B cell (primary cell): ENCODE measurements at regions not wholly inside any gene's neighbourhood (a gene's known extent, or its start where the extent isn't known, plus 50 kb on each side); places are given as distances from the start of the nearest gene placed in this dataset.

Source experiments
- EZH2 ChIP-seq: IDR thresholded peaks from 2 replicates; pipeline ENCODE4 v1.6.1; 2012; ENCODE audit warnings: borderline replicate concordance, low read depth, mild to moderate bottlenecking, moderate library complexity, low read length; ENCODE audit not compliant: insufficient read depth, poor library complexity, severe bottlenecking
- TF ChIP-seq, protein P1 (sequence below): fragments of 200-600 bp; IDR thresholded peaks from one replicate; pipeline ENCODE4 v1.8.0; 2022; ENCODE audit warnings: antibody characterized with exemption, mild to moderate bottlenecking

DNA sequence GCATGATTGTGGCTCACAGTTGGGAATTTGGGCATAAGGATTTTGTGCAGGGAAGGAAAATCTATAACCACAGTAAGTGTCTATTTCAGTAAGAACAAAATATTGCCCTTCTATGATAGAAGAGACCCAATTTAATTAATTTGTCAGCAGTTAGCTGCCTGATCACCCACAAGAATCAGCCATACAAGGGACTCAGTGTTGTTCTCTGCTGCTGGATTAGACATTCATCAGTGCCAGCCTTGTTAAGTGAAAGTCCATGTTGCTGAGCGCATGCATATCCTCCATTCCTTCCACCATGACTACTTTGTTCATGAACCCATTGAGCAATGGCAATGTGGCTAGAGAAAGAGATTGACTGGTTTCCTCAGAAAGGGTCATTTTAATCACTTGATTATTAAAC is 125.3 kb upstream of the PDHA2 start:
- no peak for TF ChIP-seq EZH2
- TF ChIP-seq, protein P1, sequence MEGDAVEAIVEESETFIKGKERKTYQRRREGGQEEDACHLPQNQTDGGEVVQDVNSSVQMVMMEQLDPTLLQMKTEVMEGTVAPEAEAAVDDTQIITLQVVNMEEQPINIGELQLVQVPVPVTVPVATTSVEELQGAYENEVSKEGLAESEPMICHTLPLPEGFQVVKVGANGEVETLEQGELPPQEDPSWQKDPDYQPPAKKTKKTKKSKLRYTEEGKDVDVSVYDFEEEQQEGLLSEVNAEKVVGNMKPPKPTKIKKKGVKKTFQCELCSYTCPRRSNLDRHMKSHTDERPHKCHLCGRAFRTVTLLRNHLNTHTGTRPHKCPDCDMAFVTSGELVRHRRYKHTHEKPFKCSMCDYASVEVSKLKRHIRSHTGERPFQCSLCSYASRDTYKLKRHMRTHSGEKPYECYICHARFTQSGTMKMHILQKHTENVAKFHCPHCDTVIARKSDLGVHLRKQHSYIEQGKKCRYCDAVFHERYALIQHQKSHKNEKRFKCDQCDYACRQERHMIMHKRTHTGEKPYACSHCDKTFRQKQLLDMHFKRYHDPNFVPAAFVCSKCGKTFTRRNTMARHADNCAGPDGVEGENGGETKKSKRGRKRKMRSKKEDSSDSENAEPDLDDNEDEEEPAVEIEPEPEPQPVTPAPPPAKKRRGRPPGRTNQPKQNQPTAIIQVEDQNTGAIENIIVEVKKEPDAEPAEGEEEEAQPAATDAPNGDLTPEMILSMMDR = no peak
